ENCODE measurements at regions not wholly inside any gene's neighbourhood (a gene's known extent, or its start where the extent isn't known, plus 50 kb on each side); places are given as distances from the start of the nearest gene placed in this dataset.

DNA sequence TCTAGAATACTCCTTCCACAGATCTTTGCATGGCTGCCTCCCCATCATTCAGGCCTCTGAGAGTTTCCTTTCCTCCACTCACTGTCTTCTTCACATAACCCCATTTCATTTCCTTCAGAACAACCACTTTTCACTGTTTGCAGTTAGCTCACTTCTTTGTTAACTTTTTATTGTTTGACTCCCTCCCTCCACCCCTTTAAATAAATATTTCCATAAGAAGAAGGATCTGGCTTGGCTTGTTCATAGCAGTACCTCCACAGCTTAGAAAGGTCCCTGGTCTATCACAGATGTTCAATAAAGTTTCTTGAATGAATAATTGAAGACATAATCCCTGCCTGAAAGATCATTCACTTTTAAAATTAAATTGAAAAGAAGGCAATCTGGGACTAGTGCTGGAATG, 661.6 kb downstream of the ACTL7B start:
- TF ChIP-seq, protein P1, sequence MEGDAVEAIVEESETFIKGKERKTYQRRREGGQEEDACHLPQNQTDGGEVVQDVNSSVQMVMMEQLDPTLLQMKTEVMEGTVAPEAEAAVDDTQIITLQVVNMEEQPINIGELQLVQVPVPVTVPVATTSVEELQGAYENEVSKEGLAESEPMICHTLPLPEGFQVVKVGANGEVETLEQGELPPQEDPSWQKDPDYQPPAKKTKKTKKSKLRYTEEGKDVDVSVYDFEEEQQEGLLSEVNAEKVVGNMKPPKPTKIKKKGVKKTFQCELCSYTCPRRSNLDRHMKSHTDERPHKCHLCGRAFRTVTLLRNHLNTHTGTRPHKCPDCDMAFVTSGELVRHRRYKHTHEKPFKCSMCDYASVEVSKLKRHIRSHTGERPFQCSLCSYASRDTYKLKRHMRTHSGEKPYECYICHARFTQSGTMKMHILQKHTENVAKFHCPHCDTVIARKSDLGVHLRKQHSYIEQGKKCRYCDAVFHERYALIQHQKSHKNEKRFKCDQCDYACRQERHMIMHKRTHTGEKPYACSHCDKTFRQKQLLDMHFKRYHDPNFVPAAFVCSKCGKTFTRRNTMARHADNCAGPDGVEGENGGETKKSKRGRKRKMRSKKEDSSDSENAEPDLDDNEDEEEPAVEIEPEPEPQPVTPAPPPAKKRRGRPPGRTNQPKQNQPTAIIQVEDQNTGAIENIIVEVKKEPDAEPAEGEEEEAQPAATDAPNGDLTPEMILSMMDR (IDR thresholded peaks at IDR 0.05), result no peak
- TF ChIP-seq EP300 (IDR thresholded peaks at IDR 0.05) (no peak), POLR2A (IDR thresholded peaks at IDR 0.05) (no peak)
- intact Hi-C loops (cut with DNase I), result no loop called here
- no peak for DNase-seq
- Histone ChIP-seq H3K4me3 (no peak overlapping the region), H3K27me3 (no peaks in the 10 kb centered on the region), H3K36me3 (no peaks in the 10 kb centered on the region), H3K27ac (no peak overlapping the region), H3K9me3 (no peaks in the 10 kb centered on the region), H3K4me1 (ENCODE audit: insufficient read depth) (no peaks in the 10 kb centered on the region)

DNA sequence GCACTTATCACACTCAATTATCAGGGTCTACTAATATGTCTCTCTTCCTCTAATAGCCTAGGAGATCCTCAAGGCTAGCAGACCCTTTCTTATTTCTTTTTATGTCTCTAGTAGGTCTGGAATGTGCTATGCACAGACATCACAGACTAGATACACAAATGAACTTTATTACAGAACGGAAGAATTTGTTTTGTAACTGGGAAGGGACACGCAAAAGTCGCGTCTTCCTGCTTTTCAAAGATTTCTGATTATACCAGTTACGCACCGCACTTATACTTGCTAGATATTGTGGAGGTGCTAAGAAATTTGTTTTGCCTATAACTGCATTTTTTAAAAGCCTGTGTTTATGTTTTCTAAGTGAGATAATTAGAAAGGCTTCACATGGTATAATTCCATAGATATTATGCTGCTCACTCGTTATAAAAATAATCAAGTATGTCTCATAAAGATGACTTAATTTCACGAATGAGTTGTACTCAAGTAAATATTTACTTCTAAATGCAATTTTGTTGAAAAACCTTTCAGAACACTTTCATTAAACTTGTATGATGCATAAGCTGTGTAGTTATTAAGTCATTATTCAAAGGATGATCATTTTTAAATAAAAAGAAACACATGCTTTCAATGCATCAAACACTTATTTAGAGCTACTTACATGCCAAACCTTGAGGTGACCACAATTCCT, 662.6 kb downstream of the ACTL7B start:
- intact Hi-C loops (cut with DNase I), result no loop called here
- no peak for DNase-seq
- no peaks in the 10 kb centered on the region for H3K36me3 ChIP-seq
- H3K4me1 ChIP-seq (ENCODE audit: insufficient read depth), result no peaks in the 10 kb centered on the region
- no peak overlapping the region for H3K27ac ChIP-seq
- H3K4me3 ChIP-seq, result no peak overlapping the region
- TF ChIP-seq POLR2A (IDR thresholded peaks at IDR 0.05) (no peak), EP300 (IDR thresholded peaks at IDR 0.05) (no peak)
- TF ChIP-seq, protein P1 (IDR thresholded peaks at IDR 0.05), result no peak
- H3K27me3 ChIP-seq, result no peaks in the 10 kb centered on the region
- no peaks in the 10 kb centered on the region for H3K9me3 ChIP-seq
- WGBS, 3 donors, result 30 to 63% (median 34%) methylated on average over 8 of the region's 8 CpGs

DNA sequence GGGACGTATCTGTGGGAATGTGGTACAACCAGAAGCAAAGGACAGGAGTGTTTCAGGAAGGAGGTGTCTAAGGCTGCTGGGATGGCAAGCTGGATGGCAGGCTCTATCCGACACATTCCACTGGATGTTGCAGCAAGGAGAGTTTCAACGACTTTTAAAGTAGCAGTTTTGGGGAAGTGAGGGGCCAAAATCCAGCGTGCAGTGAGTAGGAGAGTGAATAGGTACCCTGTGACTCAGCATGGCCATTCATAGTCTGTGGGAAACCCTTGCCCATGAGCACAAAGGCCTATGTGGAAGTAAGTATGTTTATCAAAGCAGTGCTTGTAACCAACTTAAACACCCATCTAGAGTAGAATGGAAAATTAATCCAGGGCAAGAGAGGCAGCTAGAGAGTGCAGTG, 664.7 kb downstream of the ACTL7B start:
- Histone ChIP-seq H3K9me3 (no peaks in the 10 kb centered on the region), H3K4me3 (no peak overlapping the region), H3K36me3 (no peaks in the 10 kb centered on the region), H3K4me1 (ENCODE audit: insufficient read depth) (no peaks in the 10 kb centered on the region), H3K27me3 (no peaks in the 10 kb centered on the region), H3K27ac (no peak overlapping the region)
- WGBS, 3 donors, result 80 to 94% (median 86%) methylated on average over 4 of the region's 4 CpGs
- no peak for DNase-seq
- no peak for TF ChIP-seq EP300 (IDR thresholded peaks at IDR 0.05)
- no peak for TF ChIP-seq POLR2A (IDR thresholded peaks at IDR 0.05)
- TF ChIP-seq, protein P1 (IDR thresholded peaks at IDR 0.05), result no peak
- intact Hi-C loops (cut with DNase I), result no loop called here

DNA sequence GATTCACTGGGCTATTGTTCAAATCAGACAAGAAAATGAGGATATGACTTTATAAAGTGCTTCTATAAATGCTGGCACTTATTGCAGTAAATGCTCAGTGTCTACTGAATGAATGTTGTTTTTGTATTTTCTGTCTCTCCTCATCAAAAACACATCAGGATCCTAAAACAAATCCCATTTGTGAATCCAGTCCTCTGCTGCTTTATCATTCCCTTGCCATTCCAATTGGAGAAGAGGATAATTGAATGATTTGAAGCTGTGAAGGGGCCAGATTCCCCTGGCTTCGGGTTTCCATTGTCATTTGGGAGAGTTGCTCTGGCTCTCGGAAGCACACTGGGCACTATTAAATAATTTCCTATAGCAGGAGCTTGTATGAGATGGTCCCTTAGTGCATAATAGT, 666.8 kb downstream of the ACTL7B start:
- TF ChIP-seq EP300 (IDR thresholded peaks at IDR 0.05) (no peak), POLR2A (IDR thresholded peaks at IDR 0.05) (no peak)
- TF ChIP-seq, protein P1 (IDR thresholded peaks at IDR 0.05), result no peak
- no peak overlapping the region for H3K27ac ChIP-seq
- DNase-seq, result no peak
- WGBS, 3 donors, result 89 to 90% (median 89%) methylated on average over 2 of the region's 2 CpGs
- H3K4me1 ChIP-seq (ENCODE audit: insufficient read depth), result no peaks in the 10 kb centered on the region
- no peaks in the 10 kb centered on the region for H3K36me3 ChIP-seq
- H3K4me3 ChIP-seq, result no peak overlapping the region
- H3K27me3 ChIP-seq, result no peaks in the 10 kb centered on the region
- no peaks in the 10 kb centered on the region for H3K9me3 ChIP-seq
- intact Hi-C loops (cut with DNase I), result no loop called here
